DND-41 (cell line): ENCODE measurements at regions not wholly inside any gene's neighbourhood (a gene's known extent, or its start where the extent isn't known, plus 50 kb on each side); places are given as distances from the start of the nearest gene placed in this dataset.

Experiments
- ATAC-seq: fragments of 200-7000 bp; cut with Tn5 transposase; 3 replicates; pipeline ENCODE4 v1.9.1; 2021; ENCODE audit warnings: low read depth; ENCODE audit not compliant: insufficient read depth
- DNase-seq: peaks from one replicate; pipeline ENCODE4 v3.0.0-alpha.2; 2020
- H2AFZ ChIP-seq: 2 replicates; pipeline ENCODE4 v1.6.0; 2012; ENCODE audit warnings: low read depth, low read length
- H3K27ac ChIP-seq: 2 replicates; pipeline ENCODE4 v1.5.1; 2012; ENCODE audit warnings: low read length, inconsistent platforms
- H3K27me3 ChIP-seq: fragments of 200-600 bp; sonication (generic); 2 replicates; pipeline ENCODE4 v1.6.0; 2012; ENCODE audit warnings: low read length, mild to moderate bottlenecking, inconsistent platforms; ENCODE audit not compliant: insufficient read depth, poor library complexity
- H3K36me3 ChIP-seq: 2 replicates; pipeline ENCODE4 v1.5.1; 2012; ENCODE audit warnings: low read length, inconsistent platforms; ENCODE audit not compliant: insufficient read depth
- H3K4me1 ChIP-seq: 2 replicates; pipeline ENCODE4 v1.5.1; 2012; ENCODE audit warnings: mild to moderate bottlenecking, low read length; ENCODE audit not compliant: insufficient read depth
- H3K4me2 ChIP-seq: 2 replicates; pipeline ENCODE4 v1.6.0; 2012; ENCODE audit warnings: mild to moderate bottlenecking, moderate library complexity, low read length, inconsistent platforms; ENCODE audit not compliant: insufficient read depth
- H3K4me3 ChIP-seq, 2 experiments: fragments of 200-600 bp in 1 of 2; shearing (Covaris generic) in 1 of 2; 2 replicates each; pipeline ENCODE4 v1.5.1; 2012 to 2016; ENCODE audit warnings: inconsistent platforms in 2 of 2, low read length in 2 of 2, mild to moderate bottlenecking in 2 of 2, low read depth in 1 of 2, moderate library complexity in 1 of 2
- H3K79me2 ChIP-seq: 2 replicates; pipeline ENCODE4 v1.6.0; 2012; ENCODE audit warnings: low read length, inconsistent platforms; ENCODE audit not compliant: insufficient read depth
- H3K9ac ChIP-seq: 2 replicates; pipeline ENCODE4 v1.6.0; 2012; ENCODE audit warnings: low read depth, mild to moderate bottlenecking, inconsistent platforms, low read length, moderate library complexity
- H3K9me3 ChIP-seq: 2 replicates; pipeline ENCODE4 v1.5.1; 2012; ENCODE audit warnings: low read length, moderate library complexity, mild to moderate bottlenecking, inconsistent platforms; ENCODE audit not compliant: insufficient read depth, severe bottlenecking
- H4K20me1 ChIP-seq: 2 replicates; pipeline ENCODE4 v1.6.0; 2012; ENCODE audit warnings: low read length; ENCODE audit not compliant: insufficient read depth
- CTCF ChIP-seq: IDR thresholded peaks from 2 replicates; pipeline ENCODE4 v1.5.1; 2012; ENCODE audit warnings: borderline replicate concordance, low read length, moderate library complexity, mild to moderate bottlenecking; ENCODE audit not compliant: poor library complexity, severe bottlenecking; ENCODE audit errors: extremely low read depth
- EZH2 ChIP-seq: IDR thresholded peaks from 3 replicates; pipeline ENCODE4 v1.6.1; 2012; ENCODE audit warnings: borderline replicate concordance, low read depth, mild to moderate bottlenecking, moderate library complexity, low read length, inconsistent platforms; ENCODE audit not compliant: severe bottlenecking

GRCh38 chr17:68705714-68706076 is 104.5 kb upstream of the FAM20A start:
- Histone ChIP-seq H3K9me3 (no peaks in the 10 kb centered on the region), H3K27ac (no peak overlapping the region), H3K4me1 (no peaks in the 10 kb centered on the region), H3K4me3 (no peak overlapping the region), H3K4me2 (no peak overlapping the region), H3K36me3 (no peaks in the 10 kb centered on the region), H3K27me3 (peaks cover 2% of the 10 kb centered on the region), H4K20me1 (no peaks in the 10 kb centered on the region), H3K9ac (no peak overlapping the region), H2AFZ (no peak overlapping the region), H3K79me2 (no peaks in the 10 kb centered on the region)
- ATAC-seq = no peak
- TF ChIP-seq EZH2 (no peak), CTCF (no peak)
- no peak for DNase-seq

GRCh38 chr17:68704871-68705713 is 103.9 kb upstream of the FAM20A start:
- H3K9me3 ChIP-seq = no peaks in the 10 kb centered on the region
- no peak overlapping the region for H3K27ac ChIP-seq
- no peak for DNase-seq
- H3K4me1 ChIP-seq = no peaks in the 10 kb centered on the region
- ATAC-seq = no peak
- H4K20me1 ChIP-seq = no peaks in the 10 kb centered on the region
- H3K9ac ChIP-seq = no peak overlapping the region
- H3K36me3 ChIP-seq = no peaks in the 10 kb centered on the region
- peaks cover 2% of the 10 kb centered on the region for H3K27me3 ChIP-seq
- no peaks in the 10 kb centered on the region for H3K79me2 ChIP-seq
- no peak overlapping the region for H3K4me3 ChIP-seq
- H3K4me2 ChIP-seq = no peak overlapping the region
- no peak overlapping the region for H2AFZ ChIP-seq
- TF ChIP-seq CTCF = no peak
- TF ChIP-seq EZH2 = no peak

DNA sequence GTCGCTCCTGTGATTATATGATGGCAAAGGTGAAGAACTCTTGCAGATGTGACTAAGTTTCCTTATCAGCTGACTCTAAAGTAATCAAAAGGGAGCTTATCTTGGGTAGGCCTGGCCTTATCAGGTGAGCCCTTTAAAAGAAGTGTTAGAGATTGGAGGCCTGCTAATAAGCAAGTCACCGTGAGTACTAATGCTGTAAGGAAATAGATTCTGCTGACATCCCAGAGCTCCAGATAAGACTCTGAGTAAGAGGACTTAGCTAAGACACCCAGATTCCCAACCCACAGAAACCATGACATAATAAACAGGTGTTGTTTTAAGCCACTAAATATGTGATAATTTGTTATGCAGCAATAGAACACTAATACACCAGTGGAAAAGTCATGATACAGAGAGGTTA is 99.9 kb upstream of the FAM20A start:
- no peaks in the 10 kb centered on the region for H3K4me1 ChIP-seq
- DNase-seq (no peak), ATAC-seq (no peak)
- H3K79me2 ChIP-seq = no peaks in the 10 kb centered on the region
- H3K4me2 ChIP-seq = no peak overlapping the region
- TF ChIP-seq CTCF (no peak), EZH2 (no peak)
- H3K9ac ChIP-seq = no peak overlapping the region
- H4K20me1 ChIP-seq = no peaks in the 10 kb centered on the region
- H3K27ac ChIP-seq = no peak overlapping the region
- H3K4me3 ChIP-seq = no peak overlapping the region
- no peaks in the 10 kb centered on the region for H3K27me3 ChIP-seq
- no peak overlapping the region for H2AFZ ChIP-seq
- no peaks in the 10 kb centered on the region for H3K36me3 ChIP-seq
- no peaks in the 10 kb centered on the region for H3K9me3 ChIP-seq
